DOHH2 (cell line): ENCODE measurements at regions not wholly inside any gene's neighbourhood (a gene's known extent, or its start where the extent isn't known, plus 50 kb on each side); places are given as distances from the start of the nearest gene placed in this dataset.

Experiments used
- CTCF ChIP-seq: fragments of 200-600 bp; sonication (generic); IDR thresholded peaks from one replicate; pipeline ENCODE4 v1.5.1; 2014; ENCODE audit warnings: antibody characterized with exemption, mild to moderate bottlenecking, low read depth, low read length; ENCODE audit not compliant: poor library complexity, severe bottlenecking
- EZH2phosphoT487 ChIP-seq: fragments of 200-600 bp; sonication (generic); IDR thresholded peaks from 2 replicates; pipeline ENCODE4 v1.6.1; 2017; ENCODE audit warnings: borderline replicate concordance, mild to moderate bottlenecking, antibody characterized with exemption, low read length, moderate library complexity, mixed read lengths

GRCh38 chr5:4785971-4786370 lies 354.2 kb upstream of the ADAMTS16 start:
- TF ChIP-seq CTCF, result no peak
- TF ChIP-seq EZH2phosphoT487, result no peak
